DMS114 treated with DMSO at 0.1 percent for 48 hours (cell line): ENCODE measurements at regions not wholly inside any gene's neighbourhood (a gene's known extent, or its start where the extent isn't known, plus 50 kb on each side); places are given as distances from the start of the nearest gene placed in this dataset.
"Not testable (repeated sequence)": the region's sequence is repeated elsewhere in the genome, so short reads cannot be mapped to it uniquely, and the experiment has no call there.

Source experiments
- DNase-seq: peaks from one replicate; lab custom pipeline; 2025; ENCODE audit not compliant: unreplicated experiment; lab: John Stamatoyannopoulos, UW

DNA sequence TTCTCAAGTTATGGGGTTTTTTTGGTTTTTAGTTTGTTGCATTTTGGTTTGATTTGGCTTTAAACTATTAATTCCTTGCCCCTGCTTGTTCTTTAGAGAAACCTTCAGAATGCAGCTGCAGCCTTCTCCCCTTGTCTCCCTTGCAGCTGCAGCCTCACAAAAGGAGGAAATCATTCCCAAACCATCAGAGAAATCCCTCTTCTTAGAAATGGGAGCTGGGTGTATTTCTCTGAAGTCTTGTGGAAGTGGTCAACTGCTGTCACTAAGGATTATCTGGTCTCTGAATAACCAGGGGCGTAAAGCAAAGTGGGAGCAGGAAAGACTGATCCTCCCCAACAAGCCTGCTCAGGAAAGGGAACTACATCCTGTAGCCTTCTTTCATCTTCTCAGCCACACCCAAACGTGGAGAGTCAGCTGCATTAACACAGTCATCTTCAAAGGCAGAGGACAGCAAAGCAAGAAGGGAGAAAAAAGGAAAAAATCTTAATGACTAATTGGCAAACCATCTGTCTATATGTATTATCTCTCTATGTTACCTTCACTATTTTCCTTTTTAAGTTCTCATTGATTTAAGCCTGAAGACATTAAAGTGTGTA is 1834.1 kb upstream of the PIK3C3 start:
- DNase-seq = no peak

DNA sequence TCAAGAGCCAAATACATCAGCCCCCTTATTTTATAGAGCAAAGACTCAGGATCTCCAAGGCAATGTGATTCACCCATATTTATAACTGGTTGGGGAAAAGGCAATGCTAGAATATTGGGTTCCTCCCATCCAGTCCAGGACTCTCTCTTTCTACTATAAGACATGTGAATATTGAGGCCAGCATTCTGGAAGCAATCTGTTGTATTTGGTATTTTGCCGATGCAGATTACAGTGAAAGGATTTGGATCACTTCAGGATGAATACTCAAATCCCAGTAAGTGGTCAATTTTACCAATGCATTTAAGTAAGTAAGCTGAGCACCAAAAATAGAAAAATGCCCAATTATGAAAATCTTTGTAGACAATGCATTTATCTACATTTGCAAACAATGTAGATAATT is 1834.7 kb upstream of the PIK3C3 start:
- DNase-seq = no peak

- not testable (repeated sequence) for DNase-seq
These were observed 1835.5 kb upstream of the PIK3C3 start for GRCh38 chr18:40119581-40119980.

- no peak for DNase-seq
These were observed 1844.6 kb upstream of the PIK3C3 start for GRCh38 chr18:40110455-40110854.

- DNase-seq = no peak
These were observed 1845.6 kb upstream of the PIK3C3 start for GRCh38 chr18:40109252-40110049.

DNA sequence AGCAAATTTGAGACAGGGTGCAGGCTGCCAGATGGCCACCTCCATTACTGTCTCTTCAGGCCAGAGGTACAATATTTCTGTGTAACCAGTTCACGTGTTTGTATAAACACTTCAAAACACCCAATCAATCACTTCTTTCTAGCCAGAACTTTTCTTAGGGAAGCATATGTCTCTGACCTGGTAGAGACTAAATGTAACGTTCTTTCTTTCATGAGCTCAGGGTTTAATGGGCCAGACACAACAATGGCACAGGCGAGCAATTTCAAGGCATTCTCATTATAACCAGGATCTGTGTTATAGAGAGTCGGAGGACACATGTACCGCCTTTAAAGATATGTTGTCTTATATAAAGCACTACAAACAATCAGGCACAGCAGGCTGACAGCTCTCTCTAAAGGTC is 1846.4 kb upstream of the PIK3C3 start:
- DNase-seq = no peak

DNA sequence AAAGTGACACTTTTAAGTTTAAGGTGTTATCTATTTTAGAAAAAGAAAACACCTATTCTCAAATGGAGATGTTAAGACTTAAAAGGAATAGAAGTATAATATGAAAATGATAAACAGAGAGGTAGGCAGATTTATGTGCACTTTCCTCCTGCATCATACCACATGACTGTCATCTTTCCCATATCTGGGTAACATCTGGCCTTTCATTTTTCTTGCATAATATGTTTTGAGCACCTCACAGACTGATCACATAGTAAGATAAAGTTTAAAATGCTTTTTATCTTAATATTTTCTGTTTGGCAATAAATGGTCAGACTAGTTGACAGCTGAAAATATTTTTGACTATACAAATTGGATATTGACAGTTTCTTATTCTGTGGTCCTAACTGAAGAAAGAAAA is 1852.1 kb upstream of the PIK3C3 start:
- no peak for DNase-seq

GRCh38 chr18:40099641-40100040 is 1855.4 kb upstream of the PIK3C3 start:
- no peak for DNase-seq

DNA sequence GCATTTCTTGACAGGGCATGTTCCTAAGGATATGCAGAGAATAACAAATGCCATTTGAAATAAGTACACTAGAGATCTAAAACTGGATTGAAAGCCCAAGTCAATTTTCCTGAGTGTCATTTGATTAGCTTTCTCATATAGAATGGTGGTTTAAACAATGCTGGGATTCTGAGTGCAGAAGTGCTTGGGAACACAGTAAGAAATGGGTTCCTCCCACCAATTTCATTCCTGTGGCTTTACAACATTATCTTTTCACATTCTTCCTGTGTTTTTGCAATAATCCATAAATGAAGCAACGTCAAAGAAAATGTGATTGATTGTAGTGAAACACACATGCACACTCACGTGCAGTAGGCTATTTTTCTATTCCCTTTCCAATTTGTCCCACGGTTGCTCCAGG is 1858.4 kb upstream of the PIK3C3 start:
- DNase-seq = no peak

DNA sequence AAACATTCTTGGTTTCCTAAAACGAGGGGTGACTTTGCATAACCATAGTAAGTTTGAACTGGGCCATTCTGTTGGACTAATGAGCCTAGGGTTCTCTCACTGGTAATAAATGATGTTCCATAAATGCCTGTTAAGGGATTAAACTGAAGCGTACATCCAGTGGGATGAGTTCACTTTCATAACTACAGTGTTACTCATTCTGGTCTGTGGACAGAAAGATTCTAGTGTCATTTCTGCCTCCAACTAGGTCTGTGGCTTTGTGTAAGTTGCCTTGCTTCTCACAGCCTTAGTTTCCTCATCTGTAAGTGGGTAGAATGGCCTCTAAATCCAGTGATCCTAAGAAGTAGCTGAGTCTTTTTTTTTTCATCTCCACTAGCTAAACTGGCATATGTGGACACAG is 1860.6 kb upstream of the PIK3C3 start:
- no peak for DNase-seq

DNA sequence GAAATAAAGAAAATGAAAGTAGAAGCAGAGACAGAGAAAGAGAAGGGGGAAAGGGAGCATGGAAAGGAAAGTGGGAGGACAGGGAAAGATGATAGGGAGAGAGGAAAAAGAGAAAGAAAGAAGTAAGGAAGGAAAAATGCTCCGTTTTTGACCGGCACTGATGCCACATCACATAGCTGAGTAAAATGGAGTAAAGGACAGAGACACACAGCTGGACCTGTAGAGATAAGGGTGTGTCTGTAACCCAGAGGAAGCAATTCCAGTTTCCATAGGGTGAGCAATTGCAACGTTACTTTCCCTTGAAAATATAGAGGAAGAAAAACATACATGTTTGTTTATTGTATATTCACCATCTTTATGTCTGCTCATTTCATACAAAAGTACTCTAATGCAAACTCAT is 1866.9 kb upstream of the PIK3C3 start:
- no peak for DNase-seq

GRCh38 chr18:40079786-40080185 is 1875.2 kb upstream of the PIK3C3 start:
- DNase-seq = no peak

GRCh38 chr18:40075616-40076015 is 1879.4 kb upstream of the PIK3C3 start:
- DNase-seq = no peak

GRCh38 chr18:40072761-40073160 is 1882.3 kb upstream of the PIK3C3 start:
- no peak for DNase-seq

- no peak for DNase-seq
These were observed 1888.7 kb upstream of the PIK3C3 start for GRCh38 chr18:40066368-40066767.

GRCh38 chr18:40063488-40063887 is 1891.5 kb upstream of the PIK3C3 start:
- no peak for DNase-seq

DNA sequence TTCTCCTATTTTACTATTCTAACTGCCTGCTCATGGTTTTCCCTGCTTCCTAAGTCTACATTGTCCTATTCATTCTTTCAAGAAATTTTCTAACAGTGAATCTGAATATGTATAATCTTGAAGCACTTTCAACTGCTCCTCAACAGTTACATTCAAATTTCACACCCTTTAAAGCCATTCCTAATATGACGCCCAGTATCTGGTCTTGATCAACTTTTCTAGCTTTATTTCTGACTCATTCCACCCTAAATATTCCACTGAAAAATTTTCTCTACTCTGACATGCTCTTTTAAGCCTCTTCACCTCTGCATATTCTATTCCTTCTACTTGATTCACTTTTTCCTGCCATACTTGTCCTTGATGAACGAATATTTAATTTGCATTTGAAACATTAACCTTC is 1893.9 kb upstream of the PIK3C3 start:
- no peak for DNase-seq

GRCh38 chr18:40060562-40060961 is 1894.5 kb upstream of the PIK3C3 start:
- no peak for DNase-seq

DNA sequence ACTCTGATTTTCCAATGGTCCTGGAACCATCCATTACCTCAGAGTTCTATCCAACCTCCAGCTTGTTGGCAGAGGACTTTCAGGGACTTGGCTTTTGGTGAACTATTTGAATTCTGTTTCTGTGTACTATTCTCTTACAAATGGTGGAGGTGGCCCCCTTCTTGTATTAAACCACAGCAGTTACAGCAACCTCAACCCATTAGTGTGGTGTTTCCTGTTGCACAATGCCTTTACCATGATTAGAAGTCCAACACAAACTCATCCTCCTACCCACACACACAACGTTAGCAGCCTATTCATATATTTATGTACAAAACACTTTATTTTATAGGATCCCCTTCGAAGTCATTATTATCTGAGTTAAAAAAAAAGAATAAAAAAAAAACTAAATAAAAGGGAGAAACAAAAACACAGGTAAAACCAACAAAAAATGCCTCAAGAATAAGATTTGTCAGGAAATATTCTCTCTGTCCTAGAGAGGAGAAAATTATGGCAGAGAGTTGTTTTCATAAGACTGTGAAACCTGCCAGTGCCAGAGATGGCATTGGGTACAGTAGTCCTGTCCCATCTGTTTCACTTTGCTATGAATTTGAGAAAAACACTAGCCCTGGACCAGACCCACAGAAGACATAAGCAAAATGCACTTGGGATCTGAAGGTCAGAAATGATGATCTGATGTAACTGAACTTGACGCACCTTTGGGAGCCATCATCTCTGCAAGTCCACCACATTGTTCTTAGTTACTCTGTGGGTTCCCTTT is 1896.0 kb upstream of the PIK3C3 start:
- no peak for DNase-seq

GRCh38 chr18:40056079-40056692 is 1898.8 kb upstream of the PIK3C3 start:
- no peak for DNase-seq

DNA sequence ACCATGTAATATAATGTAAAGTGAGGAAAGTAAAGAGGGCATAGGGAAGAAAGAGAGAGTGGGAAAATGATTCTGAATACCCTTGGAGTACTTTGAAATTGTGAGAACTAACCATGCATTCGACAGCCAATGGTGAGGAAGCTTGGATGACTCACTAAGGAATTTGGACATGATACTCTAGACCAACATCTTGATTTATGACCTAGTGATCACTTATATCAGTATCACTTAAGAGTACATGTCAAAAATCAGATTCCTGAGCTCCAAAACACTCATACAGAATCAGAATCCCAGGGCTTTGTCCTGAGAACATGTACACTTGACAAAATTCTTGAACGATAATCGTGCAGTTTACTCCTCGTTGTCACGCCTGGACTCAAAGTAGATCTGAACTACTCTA is 1899.8 kb upstream of the PIK3C3 start:
- DNase-seq = no peak

DNA sequence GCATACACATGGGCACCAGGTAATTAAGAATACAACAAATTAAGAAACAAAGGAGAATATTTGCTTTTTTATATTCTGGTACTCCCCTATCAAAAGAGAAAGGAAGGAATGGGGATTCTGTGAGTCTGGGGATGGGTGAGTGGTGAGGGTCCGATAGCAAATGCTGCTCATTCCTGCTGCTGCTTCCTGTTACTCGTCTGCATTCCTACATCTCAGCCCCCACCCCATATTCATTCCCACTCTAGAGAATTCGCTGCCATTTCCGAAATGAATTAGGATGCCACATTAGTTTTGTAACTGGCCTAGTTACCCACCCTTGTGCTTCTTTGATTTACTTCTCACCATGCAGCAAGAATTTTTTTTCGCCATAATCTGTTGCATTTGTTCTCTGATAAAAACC is 1905.3 kb upstream of the PIK3C3 start:
- DNase-seq = no peak
